NCI-H1436 (cell line): ENCODE measurements at regions not wholly inside any gene's neighbourhood (a gene's known extent, or its start where the extent isn't known, plus 50 kb on each side); places are given as distances from the start of the nearest gene placed in this dataset.

Source experiments
- DNase-seq: peaks from one replicate; lab custom pipeline; 2025; lab: John Stamatoyannopoulos, UW

- no peak for DNase-seq
These were observed 227.1 kb downstream of the AUH start for GRCh38 chr9:91134608-91135007.

GRCh38 chr9:91137391-91137790 lies 224.3 kb downstream of the AUH start:
- no peak for DNase-seq

GRCh38 chr9:91138760-91139159 lies 223.0 kb downstream of the AUH start:
- DNase-seq = no peak

- no peak for DNase-seq
These were observed 220.2 kb downstream of the AUH start for GRCh38 chr9:91141407-91141965.

- DNase-seq = no peak
These were observed 218.6 kb downstream of the AUH start for GRCh38 chr9:91143162-91143561.

- DNase-seq = no peak
These were observed 218.1 kb downstream of the AUH start for GRCh38 chr9:91143642-91144041.

GRCh38 chr9:91144769-91145168 lies 216.9 kb downstream of the AUH start:
- DNase-seq = no peak

GRCh38 chr9:91145496-91145895 lies 216.2 kb downstream of the AUH start:
- no peak for DNase-seq

GRCh38 chr9:91146391-91147019 lies 215.2 kb downstream of the AUH start:
- no peak for DNase-seq

GRCh38 chr9:91147079-91147708 lies 214.5 kb downstream of the AUH start:
- DNase-seq = no peak

- no peak for DNase-seq
These were observed 213.4 kb downstream of the AUH start for GRCh38 chr9:91148306-91148705.

GRCh38 chr9:91150273-91150997 lies 211.3 kb downstream of the AUH start:
- DNase-seq = no peak

- no peak for DNase-seq
These were observed 210.6 kb downstream of the AUH start for GRCh38 chr9:91150998-91151717.

GRCh38 chr9:91151718-91152095 lies 210.0 kb downstream of the AUH start:
- DNase-seq = no peak

- no peak for DNase-seq
These were observed 207.0 kb downstream of the AUH start for GRCh38 chr9:91154686-91155085.

- no peak for DNase-seq
These were observed 206.5 kb downstream of the AUH start for GRCh38 chr9:91155181-91155580.

GRCh38 chr9:91155746-91156376 lies 205.9 kb downstream of the AUH start:
- no peak for DNase-seq

- DNase-seq = no peak
These were observed 205.1 kb downstream of the AUH start for GRCh38 chr9:91156451-91157234.

GRCh38 chr9:91157883-91158282 lies 203.8 kb downstream of the AUH start:
- DNase-seq = no peak

- no peak for DNase-seq
These were observed 203.4 kb downstream of the AUH start for GRCh38 chr9:91158286-91158685.

GRCh38 chr9:91158946-91159345 lies 202.8 kb downstream of the AUH start:
- DNase-seq = no peak
